Right kidney (tissue), 1 donor: ENCODE measurements at regions not wholly inside any gene's neighbourhood (a gene's known extent, or its start where the extent isn't known, plus 50 kb on each side); places are given as distances from the start of the nearest gene placed in this dataset.
"Not testable (repeated sequence)": the region's sequence is repeated elsewhere in the genome, so short reads cannot be mapped to it uniquely, and the experiment has no call there.

Experiments used
- DNase-seq: peaks from one replicate; pipeline ENCODE4 v3.0.0-alpha.2; 2016

DNA sequence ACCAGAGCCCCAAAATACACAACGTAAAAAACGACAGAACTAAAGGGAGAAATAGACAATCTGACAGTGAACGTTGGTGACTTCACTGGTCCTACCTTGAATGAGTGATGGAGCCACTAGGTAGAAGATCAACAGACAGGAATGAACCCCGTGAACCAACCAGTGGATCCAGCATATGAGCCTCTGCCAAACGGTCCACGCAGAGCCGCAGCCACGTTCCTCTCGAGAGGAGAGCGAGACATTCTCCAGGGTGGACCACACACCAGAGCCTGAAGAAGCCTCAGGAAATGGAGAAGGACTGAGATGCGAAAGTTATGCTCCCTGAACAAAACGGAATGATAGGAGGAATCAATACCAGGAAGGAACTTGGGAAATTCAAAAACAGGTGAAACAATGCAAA is 178.4 kb downstream of the RTP5 start:
- no peak for DNase-seq

DNA sequence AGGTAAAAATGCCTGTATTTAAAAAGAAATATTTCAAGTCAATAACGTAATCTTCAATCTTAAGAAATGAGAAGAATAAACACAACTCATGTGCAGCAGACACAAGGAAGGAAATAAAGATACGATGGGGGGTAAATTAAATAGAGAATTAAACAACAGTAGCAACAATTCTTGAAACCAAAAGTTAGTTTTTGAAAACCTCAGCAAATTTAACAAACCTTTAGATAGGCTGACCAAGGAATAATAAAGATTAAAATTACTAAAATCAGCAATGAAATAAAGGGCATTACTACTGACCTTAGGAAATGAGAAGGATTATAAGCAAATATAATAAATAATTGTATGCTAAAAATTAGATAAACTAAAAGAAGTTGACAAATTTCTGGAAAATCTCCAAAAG is 178.9 kb downstream of the RTP5 start:
- no peak for DNase-seq

DNA sequence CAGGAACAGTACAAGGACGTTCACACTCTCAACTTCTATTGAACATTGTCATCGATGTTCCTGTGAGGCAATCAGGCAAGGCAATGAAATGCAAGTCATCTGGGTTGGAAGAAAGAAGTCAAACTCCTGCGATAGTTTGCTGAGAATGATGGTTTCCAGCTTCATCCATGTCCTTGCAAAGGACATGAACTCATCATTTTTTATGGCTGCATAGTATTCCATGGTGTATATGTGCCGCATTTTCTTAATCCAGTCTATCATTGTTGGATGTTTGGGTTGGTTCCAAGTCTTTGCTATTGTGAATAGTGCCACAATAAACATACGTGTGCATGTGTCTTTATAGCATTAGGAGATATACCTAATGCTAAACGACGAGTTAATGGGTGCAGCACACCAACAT is 180.0 kb downstream of the RTP5 start:
- DNase-seq = not testable (repeated sequence)

DNA sequence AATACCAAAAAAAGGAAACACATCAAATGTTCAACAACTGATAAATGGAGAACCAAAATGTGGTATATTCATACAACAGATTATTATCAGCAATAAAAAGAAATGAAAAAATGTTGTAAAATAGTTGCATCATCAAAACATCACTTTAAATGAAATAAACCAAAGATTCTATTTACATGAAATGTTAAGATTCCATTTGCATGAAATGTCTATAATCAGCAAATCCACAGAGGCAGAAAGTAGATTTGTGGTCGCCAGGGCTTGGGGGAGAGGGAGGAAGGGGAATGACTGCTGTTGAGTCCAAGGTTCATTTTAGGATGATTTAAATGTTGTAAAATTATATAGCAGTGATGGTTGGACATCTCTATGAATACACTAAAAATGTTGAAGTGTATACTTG is 181.9 kb downstream of the RTP5 start:
- no peak for DNase-seq

DNA sequence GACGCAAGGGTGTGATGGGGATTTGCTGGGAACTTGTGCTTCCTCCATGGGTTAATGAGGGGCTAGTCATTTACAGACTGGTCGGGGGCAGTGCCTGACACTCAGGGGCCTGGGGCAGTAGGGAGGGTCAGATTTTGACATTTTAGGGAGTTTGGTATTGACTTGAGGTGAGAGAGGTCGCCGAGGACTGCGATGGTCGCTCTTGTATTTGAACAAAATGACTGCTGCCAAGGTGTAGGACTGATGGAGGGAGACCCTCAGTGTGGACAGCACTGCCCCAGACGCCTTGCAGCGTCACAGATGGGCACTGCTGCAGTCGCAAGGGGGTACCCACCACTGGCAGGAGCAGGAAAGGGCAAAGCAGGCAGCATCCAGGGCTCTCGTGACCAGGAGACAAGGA is 182.9 kb downstream of the RTP5 start:
- DNase-seq = no peak

DNA sequence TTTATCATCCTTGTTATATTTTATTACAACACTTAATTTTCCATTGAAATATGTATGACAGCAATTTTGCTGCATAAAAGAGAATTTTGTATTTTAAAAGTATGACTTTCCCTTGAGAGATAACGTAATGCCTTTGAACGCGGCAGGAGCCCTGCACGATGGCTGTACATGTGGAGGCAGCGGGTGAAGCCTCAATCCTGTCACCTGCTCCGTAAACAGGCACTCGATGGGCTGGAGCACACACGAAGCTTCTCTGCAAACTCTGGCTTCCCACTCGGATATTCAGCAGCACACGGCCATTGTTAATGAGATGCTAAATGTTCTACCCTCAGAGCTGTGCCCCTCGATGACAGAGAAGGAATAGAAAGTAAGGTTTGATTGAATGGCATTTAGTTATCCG is 184.4 kb downstream of the RTP5 start:
- DNase-seq = no peak

DNA sequence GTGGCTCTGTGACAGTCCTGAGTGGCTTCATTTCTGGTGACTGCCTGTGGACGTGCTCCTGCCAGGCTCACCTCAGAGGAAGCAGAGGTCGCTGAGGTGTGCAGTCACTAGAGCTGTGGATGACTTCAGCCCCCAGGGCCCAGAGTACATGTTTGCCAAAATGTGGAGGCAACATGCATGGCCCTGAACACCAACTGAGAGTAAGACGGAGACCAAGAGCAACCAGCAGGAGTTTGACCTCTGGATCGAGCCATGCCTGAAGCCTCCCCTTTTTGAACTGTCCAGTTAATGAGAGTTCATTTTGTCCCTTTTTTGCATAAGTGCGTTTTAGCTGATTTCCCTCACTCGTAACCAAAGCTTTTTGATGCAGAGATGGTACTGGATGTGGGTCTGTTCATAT is 184.9 kb downstream of the RTP5 start:
- no peak for DNase-seq

DNA sequence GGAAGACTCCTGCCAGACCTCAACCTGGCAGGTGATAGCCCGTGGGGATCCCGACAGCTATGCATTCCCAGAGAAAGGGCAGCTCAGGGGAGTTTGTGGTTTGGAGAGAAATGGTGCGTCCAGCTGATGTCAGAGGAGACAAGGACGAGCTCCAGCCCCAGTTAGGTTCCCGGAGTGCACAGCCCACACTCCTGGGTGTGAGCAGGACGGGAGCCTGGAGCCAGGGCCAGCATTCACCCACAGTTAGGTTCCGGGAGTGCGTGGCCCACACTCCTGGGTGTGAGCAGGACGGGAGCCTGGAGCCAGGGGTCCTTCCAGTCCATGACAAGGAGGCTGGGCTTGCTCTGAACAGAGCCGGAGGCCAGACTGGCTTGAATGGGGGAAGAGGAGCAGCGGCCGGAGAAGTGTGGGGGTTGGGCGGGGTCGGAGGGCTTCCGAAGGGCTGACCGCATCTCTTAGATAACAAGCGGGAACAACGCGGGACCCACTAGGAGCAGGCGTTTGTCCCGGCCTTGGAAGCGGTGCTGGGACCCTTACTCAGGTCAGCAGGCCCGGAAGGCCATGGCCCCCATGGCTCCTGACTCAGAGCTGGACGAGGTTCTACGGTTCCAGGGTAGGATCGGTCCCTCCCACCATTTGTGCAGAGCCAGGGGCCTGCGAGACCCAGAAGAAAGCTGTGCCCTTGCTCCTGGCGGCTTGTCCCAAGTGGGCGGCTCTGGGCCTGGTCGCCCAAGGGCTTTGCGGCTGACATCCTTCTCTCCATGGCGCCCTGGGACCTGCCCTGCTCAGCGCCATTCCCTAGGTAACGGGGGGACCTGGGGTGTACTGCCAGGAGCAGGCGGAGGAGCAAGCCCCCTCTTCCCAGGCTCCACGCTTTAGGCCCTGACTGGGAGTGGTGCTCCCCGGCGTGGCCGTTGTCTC is 185.6 kb downstream of the RTP5 start:
- no peak for DNase-seq

DNA sequence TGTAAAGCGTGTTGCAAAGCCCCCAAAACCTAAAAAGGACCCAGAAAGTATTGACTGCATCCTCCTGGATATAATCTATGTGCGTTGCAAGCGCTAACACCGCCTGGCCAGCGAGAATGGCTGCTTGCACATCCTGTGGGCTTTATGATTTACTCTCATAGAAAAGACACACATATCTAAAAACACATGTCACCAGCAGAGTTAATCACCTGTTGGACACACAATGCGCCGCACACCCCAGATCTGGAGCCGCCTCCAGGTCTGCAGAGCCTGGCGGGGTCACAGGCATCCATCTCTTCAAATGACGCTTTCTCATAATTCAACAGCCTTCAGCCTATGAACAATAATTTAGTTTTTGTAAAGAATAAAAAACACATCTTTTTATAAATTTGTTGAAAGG is 186.5 kb downstream of the RTP5 start:
- DNase-seq = no peak

DNA sequence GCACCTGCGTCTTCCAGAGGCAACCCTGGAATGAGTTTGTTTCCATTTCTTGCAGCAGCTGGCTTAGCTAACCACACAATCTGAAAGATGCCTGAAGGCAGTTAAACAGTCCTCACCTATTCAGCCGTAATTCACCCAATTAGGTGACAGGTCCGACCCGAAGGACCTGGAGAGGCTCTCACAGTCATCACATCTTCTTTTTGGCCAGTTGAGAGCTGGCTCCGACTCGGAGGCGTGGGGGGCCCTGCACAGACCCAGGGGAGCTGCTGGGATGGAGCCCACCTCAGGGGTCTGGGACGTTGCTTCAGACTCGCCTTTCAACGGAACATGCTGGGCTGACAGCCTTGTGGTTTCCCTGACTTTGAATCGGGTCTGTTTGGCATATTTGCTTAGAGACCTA is 187.3 kb downstream of the RTP5 start:
- no peak for DNase-seq

DNA sequence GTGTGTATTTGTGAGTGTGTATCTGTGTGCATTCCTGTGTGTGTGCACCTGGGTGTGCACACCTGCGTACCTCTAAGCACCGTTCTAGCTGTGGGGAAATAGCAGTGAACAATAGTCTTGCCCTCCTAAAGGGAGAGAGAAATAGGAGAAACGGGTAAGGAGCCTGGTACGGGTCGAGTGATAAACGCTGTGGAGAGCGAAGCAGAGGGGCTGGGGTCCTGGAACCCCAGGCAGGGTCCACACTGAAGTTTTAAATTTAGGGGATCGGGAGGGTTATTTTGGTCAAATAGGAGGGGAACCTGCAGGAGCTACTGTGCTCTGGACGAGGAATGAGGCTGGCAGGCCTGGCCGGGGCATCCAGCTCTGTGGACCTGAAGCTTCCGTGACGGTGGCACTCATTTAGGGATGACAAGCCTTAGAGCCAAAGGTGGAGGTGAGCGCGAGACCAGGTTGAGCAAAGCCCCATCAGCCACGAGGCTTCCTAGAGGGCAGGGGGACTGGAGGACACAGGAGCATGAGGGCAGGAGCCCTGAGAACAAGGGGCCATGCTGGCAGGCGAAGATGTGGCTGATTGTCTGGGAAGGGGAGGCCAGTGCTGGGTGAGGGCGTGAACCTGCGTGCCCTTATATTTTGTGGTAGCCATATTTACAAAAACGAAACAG is 188.0 kb downstream of the RTP5 start:
- DNase-seq = no peak

DNA sequence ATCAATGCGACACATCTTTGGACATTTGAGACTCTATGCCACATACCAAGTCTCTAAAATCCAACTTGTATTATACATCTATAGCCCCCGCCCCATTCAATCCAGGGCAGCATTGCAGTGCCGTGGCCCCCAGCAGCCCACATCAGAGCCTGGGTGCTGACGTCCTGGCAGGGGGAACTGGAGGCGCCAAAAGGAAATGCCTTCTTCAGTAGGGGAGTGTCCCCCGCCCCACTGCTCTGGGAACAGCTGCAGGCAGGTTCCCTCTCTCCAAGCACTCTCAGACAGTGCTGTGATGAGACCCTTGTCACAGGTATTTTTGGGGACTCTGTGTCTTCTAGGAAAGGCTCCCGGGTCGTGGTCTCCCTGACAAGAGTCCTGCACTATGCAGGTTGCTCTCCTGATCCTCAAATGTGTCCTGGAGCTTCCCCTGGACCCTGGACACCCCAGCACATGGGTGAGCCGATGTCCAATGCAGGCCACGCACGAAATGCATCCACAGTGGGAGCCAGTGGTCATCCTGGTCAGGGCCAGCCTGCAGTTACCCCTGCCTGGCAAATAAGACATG is 188.7 kb downstream of the RTP5 start:
- DNase-seq = no peak

DNA sequence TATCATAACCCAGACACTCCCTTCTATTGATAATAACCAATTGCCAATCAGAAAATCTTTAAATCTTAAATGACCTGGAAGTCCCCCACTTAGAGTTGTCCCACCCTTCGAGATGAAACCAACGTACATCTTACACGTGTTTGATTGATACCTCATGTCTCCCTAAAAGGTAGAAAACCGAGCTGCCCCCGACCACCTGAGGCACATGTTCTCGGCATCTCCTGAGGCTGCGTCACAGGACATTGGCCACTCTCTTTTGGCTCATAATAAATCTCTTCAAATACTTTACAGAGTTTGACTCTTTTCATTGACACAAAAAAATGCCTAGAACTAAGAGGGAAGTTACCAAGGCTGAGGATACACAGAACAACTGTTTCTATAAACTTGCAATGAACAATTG is 190.0 kb downstream of the RTP5 start:
- DNase-seq = no peak

DNA sequence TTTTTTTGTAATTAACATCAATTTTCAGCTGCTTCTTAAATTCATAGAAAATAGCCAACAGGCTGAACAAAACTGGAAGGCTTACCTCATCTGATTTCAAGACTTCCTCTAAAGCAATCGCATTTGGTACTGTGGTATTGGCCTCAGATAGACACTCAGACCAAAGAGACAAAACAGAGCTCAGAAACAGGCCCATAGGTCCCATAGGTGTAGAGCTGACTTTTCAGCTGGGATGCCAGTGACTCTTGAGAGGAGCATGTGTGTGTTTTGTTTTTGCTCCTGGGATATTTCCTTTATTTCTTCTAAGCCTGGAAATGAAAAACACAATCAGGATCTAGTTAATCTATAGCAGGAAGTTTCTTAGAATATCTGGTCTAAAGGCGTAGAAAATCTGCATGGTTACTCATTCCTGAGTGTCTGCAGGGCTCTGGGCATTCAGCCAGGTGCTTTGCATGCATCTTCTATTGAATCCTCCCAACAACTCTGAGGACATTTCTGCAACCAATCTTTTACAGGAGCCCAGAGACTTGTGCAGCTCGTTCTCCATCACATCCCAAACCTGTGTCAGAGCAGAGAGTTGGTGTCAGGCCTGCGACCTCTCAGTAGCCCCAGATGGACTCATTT is 190.8 kb downstream of the RTP5 start:
- DNase-seq = no peak

DNA sequence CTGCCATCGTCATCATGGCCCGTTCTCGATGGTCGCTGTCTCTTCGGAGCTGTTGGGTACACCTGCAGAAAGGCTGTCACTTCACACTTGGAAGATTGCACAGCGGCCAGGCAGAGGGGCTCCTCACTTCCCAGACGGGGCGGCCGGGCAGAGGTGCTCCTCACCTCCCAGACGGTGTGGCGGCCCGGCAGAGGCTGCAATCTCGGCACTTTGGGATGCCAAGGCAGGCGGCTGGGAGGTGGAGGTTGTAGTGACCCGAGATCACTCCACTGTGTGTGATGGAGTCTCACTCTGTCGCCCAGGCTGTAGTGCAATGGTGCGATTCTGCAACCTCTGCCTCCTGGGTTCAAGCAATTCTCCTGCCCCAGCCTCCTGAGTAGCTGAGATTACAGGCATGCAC is 192.4 kb downstream of the RTP5 start:
- DNase-seq = not testable (repeated sequence)

DNA sequence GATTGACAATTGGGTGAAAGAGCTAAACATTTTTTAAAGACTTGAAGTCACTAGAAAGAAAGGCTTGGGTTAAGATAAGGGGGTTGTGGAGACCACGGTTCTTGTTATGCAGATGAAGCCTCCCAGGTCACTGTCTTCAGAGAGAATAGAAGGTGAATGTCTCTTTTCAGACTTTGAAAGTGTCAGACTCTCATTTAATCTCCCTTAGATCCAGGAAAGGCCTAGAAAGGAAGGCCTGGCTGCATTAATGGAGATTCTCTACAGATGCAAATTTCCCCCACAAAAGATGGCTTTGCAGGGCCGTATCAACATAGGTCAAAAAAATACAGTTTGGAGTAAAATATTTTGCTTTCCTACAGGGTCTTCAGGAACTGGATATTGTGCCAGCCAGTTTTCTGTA is 193.9 kb downstream of the RTP5 start:
- DNase-seq = no peak

DNA sequence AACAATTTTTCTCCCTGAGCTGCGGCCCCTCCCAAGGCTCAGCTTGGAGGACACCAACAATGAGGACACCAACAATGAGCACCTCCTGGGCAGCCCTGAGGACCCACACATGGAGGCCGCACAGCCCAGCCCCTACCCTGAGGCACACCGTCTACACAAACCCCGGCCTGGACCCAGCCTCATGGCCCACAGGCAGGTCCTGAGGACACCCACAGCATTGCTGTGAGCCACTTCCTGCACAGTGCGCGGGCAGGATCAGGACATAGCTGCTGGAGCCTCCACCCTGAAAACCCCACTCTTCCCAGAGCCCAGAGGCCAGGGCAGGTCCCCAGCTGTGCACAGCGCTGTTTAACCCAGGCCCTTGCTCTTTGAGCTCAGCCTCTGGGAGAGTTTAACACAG is 194.3 kb downstream of the RTP5 start:
- DNase-seq = no peak

DNA sequence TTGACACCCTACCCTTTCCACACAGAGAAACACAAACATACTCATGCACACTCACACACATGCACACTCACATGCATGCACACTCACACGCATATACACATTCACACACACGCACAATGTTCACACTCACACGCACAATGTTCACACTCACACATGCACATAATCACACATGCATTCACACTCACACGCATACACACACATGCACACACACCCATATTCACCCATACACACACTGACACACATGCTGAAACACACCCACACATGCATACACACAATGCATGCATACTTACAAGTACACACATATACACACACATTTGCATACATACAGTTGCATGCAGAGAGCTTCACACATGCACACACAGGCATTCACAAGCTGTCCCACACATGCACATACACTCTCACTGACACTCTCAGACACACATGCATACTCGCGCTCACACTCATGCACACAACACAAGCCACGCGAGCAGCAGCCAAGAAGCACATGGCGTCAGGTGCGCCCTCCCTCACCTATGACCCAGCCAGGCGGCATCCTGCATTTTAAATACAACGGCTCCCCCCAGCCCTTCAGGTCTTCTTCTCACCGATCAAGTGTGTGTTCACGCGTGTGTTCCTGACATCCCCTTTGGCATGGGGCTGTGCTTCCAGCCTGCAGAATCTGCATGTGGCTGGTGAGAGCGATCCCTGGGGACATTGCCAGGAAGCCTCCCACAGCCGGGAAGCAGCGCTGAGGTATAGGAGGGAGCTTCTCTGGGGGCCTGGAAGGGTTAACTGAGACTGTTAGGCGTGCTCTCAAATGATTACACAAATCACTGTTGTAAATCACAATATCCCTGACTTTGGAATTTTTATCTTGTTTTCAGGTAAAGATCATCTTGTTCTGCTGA is 195.1 kb downstream of the RTP5 start:
- DNase-seq = no peak

DNA sequence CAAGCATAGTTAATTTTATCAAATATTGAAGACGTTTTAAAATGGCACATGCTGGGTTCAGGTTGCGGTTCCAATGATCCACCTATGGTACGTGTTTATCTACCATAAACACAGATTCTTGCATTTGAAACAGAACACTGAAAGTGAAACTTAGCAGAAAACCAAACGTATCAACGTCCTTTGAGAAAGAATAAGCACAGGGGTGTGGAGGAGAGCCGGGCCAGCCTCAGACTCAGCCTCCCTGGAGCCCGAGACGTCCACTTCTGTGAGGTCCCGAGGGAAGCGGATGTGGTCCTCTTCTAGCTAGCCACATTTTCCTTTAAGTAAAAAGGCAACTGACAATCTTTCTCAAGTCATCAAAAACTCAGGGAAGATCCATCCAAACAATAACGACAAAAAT is 195.9 kb downstream of the RTP5 start:
- no peak for DNase-seq

DNA sequence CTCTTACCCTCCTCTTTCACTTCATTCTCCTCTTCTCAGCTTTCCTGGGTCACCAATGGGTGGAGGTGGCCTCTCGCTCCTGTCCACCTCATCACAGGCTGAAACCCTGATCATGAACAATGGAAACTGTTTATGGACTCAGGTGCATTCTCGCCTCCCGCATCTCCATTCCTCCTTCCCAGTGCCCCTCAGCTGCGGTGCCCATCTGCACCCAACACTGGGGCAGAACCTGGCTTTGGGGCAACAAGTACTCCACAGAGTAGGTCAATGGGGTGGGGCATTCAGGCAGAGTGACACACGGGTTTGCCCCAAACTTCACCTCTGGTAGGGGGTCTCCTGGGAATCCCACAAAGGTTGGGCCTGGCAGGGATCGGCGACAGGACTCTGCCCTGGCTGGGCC is 199.5 kb downstream of the RTP5 start:
- no peak for DNase-seq

DNA sequence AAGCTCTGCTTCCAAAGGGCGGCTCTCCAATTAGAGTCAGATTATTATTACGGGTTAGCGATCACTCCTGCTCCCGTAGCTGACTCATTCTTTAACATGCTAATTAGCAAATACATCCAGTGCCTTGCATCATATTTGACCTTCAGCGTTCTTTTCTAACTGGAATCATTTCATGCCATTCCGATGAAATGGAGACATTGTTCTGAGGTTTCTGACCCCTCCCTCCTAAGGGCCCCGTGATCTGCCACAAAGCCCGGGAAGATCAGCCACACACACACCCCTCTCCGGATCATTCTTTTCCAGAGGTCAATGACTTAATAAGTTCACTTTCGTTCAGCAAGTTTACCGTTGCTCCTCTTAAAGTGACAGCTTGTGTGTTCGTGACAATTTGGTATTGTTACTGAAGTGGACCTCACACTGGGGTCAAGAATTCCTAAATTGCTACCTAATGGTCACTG is 200.4 kb downstream of the RTP5 start:
- not testable (repeated sequence) for DNase-seq

DNA sequence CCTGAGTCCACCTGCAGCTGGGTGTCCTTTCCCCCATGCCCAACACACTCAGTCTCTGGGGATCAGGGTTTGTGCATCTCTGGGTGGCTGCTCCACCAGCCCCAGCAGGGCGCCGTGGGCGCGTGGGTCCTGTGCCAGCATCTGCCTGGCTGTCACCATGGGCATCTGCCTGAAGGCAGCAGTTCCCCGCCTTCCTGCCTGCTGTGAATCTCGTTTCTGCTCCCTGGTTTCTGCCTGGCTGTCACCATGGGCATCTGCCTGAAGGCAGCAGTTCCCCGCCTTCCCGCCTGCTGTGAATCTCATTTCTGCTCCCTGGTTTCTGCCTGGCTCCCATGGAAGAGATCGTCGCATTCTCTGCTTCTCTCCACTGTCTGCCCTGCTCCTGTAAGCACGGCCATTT is 201.2 kb downstream of the RTP5 start:
- DNase-seq = not testable (repeated sequence)
